ENCODE measurements at regions not wholly inside any gene's neighbourhood (a gene's known extent, or its start where the extent isn't known, plus 50 kb on each side); places are given as distances from the start of the nearest gene placed in this dataset.

DNA sequence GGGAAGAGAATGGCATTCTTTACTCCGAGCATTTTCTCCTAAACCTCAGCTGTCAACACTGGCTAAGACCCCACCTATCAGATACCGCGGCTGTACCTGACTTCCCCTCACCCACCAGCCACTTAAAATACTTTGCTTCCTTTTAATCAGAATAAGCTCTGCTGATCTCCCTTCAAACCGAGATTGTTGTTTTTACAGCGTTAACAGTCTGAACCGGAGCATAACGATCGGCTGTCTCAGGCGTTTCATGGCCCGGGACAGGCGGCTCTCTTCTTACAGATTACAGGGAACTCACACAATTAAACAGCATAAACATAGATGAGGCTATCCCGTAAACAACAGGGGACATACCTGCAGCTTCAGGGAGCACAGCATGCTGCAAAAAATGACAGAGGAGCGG lies 174.3 kb upstream of the RNF32 start:
- TF ChIP-seq, protein P1, sequence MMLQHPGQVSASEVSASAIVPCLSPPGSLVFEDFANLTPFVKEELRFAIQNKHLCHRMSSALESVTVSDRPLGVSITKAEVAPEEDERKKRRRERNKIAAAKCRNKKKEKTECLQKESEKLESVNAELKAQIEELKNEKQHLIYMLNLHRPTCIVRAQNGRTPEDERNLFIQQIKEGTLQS (IDR thresholded peaks at IDR 0.05): no peak
- TF ChIP-seq CTCF (IDR thresholded peaks at IDR 0.05; ENCODE audit: low read depth, low read length, missing input control) (no peak), SP1 (IDR thresholded peaks at IDR 0.05) (no peak), JUND (IDR thresholded peaks at IDR 0.05) (no peak), FOXA1 (IDR thresholded peaks at IDR 0.05) (no peak), ZBTB33 (IDR thresholded peaks at IDR 0.05) (no peak), YY1 (IDR thresholded peaks at IDR 0.05) (no peak), RXRA (IDR thresholded peaks at IDR 0.05) (no peak), RAD21 (IDR thresholded peaks at IDR 0.05) (no peak), TAF1 (conservative IDR thresholded peaks at IDR 0.05) (no peak), NR2F2 (IDR thresholded peaks at IDR 0.05) (no peak), GABPA (IDR thresholded peaks at IDR 0.05 in 1 of 2, conservative IDR thresholded peaks at IDR 0.05 in 1 of 2) (no peak)
- TF ChIP-seq, protein P2, sequence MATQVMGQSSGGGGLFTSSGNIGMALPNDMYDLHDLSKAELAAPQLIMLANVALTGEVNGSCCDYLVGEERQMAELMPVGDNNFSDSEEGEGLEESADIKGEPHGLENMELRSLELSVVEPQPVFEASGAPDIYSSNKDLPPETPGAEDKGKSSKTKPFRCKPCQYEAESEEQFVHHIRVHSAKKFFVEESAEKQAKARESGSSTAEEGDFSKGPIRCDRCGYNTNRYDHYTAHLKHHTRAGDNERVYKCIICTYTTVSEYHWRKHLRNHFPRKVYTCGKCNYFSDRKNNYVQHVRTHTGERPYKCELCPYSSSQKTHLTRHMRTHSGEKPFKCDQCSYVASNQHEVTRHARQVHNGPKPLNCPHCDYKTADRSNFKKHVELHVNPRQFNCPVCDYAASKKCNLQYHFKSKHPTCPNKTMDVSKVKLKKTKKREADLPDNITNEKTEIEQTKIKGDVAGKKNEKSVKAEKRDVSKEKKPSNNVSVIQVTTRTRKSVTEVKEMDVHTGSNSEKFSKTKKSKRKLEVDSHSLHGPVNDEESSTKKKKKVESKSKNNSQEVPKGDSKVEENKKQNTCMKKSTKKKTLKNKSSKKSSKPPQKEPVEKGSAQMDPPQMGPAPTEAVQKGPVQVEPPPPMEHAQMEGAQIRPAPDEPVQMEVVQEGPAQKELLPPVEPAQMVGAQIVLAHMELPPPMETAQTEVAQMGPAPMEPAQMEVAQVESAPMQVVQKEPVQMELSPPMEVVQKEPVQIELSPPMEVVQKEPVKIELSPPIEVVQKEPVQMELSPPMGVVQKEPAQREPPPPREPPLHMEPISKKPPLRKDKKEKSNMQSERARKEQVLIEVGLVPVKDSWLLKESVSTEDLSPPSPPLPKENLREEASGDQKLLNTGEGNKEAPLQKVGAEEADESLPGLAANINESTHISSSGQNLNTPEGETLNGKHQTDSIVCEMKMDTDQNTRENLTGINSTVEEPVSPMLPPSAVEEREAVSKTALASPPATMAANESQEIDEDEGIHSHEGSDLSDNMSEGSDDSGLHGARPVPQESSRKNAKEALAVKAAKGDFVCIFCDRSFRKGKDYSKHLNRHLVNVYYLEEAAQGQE (IDR thresholded peaks at IDR 0.05): no peak
- TF ChIP-seq, protein P3, sequence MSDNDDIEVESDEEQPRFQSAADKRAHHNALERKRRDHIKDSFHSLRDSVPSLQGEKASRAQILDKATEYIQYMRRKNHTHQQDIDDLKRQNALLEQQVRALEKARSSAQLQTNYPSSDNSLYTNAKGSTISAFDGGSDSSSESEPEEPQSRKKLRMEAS (IDR thresholded peaks at IDR 0.05): no peak
